AG09309 (cell line): ENCODE measurements at regions not wholly inside any gene's neighbourhood (a gene's known extent, or its start where the extent isn't known, plus 50 kb on each side); places are given as distances from the start of the nearest gene placed in this dataset.

ENCODE experiments used
- DNase-seq: peaks from one replicate; pipeline ENCODE4 v3.0.0-alpha.2; 2010; ENCODE audit warnings: low read depth
- H3K4me3 ChIP-seq: 2 replicates; pipeline ENCODE4 v1.5.1; 2011; ENCODE audit warnings: mild to moderate bottlenecking, low read depth, low read length, moderate library complexity; ENCODE audit not compliant: control insufficient read depth
- TF ChIP-seq, protein P1 (sequence below): IDR thresholded peaks from 2 replicates; pipeline ENCODE4 v1.5.1; 2011; ENCODE audit warnings: mild to moderate bottlenecking, low read depth, low read length, inconsistent platforms; ENCODE audit not compliant: insufficient read depth, control insufficient read depth; ENCODE audit errors: missing control alignments

DNA sequence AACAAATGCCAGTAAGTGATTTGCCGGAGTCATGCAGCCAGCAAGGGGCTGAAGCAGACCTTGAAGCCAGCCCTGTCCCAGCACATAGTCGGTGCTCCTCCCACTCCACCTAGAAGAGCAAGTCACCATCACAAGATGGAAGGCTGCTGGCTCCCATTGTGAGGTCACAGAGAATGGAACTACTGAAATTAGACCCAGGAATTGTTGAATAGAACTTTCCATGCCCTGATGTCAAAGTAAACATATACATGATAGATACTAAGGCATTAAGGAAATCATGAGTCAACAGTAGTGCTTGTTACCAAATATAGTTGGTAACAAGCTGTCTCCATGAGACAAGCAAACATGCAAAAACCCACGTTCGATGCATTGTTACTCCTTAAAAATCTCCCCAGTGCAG is 177.1 kb upstream of the MID1 start:
- TF ChIP-seq, protein P1, sequence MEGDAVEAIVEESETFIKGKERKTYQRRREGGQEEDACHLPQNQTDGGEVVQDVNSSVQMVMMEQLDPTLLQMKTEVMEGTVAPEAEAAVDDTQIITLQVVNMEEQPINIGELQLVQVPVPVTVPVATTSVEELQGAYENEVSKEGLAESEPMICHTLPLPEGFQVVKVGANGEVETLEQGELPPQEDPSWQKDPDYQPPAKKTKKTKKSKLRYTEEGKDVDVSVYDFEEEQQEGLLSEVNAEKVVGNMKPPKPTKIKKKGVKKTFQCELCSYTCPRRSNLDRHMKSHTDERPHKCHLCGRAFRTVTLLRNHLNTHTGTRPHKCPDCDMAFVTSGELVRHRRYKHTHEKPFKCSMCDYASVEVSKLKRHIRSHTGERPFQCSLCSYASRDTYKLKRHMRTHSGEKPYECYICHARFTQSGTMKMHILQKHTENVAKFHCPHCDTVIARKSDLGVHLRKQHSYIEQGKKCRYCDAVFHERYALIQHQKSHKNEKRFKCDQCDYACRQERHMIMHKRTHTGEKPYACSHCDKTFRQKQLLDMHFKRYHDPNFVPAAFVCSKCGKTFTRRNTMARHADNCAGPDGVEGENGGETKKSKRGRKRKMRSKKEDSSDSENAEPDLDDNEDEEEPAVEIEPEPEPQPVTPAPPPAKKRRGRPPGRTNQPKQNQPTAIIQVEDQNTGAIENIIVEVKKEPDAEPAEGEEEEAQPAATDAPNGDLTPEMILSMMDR: no peak
- H3K4me3 ChIP-seq: no peak overlapping the region
- DNase-seq: no peak

DNA sequence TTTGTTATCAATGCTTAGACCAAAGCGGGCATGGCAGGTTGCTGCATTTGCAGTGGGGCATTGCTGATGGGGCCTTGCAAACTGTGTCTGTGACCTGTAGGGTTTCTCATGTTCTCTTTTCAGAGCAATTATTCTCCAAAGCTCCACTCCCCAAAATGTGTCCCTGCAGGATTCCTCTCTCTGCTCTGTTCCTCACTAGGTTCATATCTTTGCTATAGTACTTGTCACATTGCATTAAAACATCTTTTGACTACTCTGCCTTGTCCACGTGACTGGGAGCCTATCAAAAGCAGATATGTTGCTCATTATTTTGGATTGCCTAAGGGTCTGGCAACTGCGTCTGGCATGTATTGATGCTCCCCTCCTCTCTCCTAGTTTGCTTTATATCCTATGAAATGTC is 177.7 kb upstream of the MID1 start:
- DNase-seq: no peak
- H3K4me3 ChIP-seq: no peak overlapping the region
- TF ChIP-seq, protein P1: no peak

GRCh38 chrX:10800796-10801195 is 180.4 kb upstream of the MID1 start:
- DNase-seq: no peak
- no peak overlapping the region for H3K4me3 ChIP-seq
- TF ChIP-seq, protein P1: no peak

DNA sequence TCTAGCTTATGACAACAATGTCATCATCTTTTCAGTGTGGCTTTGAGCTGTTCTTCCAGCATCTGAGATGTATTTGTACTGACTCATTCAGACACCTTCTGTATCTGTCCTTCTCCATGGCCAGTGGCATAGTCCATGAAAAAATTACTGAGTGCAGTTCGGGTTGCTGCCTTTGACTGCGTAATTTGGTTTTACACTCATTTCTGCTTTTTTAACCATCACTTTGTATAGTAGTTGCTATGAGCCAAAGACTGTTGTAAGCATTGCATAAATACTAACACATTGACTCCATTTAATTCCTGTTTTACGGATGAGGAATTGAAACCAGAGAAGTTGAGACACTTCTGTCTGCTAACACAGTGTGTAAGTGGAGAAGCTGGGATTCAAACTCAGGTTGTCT is 190.7 kb upstream of the MID1 start:
- no peak for DNase-seq
- no peak overlapping the region for H3K4me3 ChIP-seq
- TF ChIP-seq, protein P1: no peak

DNA sequence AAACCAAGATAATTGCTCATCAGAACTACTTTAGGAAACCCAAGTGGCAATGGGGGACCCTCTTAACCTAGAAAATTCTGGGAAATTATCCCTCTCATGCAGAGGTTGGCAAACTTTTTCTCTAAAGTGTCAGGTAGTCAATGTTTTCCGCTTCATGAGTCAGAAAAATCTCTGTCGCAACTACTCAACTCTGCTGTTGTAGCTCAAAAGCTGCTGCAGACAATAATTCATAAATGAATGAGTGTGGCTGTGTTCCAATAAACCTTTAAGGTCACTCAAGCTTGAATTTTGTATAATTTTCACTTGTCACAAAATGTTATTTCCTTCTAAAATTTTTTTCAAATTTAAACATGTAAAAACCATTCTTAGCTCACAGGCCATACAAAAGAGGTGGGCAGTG is 193.4 kb upstream of the MID1 start:
- H3K4me3 ChIP-seq: no peak overlapping the region
- no peak for DNase-seq
- TF ChIP-seq, protein P1: no peak

DNA sequence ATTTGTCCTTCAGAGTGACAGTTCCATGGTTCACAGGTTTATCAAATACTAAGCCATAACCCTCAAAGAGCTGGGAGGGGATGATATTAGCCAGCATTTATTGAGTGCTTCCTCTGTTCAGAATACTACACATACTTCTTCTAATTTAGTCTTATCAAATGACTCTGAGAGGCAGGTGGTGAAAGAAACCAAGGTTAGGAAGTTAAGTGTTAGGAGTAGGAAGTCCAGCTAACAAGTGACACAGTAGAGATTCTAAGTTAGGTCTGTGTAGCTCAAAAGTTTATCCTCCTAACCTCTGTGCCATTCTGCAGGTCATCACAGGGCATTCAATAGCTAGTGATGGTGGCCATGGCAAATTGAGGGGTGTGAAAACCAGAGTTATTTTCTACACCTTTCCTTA is 198.3 kb upstream of the MID1 start:
- TF ChIP-seq, protein P1: no peak
- DNase-seq: no peak
- H3K4me3 ChIP-seq: no peak overlapping the region

GRCh38 chrX:10819973-10820372 is 199.6 kb upstream of the MID1 start:
- no peak for DNase-seq
- TF ChIP-seq, protein P1: no peak
- no peak overlapping the region for H3K4me3 ChIP-seq
